CD4-positive, alpha-beta memory T cell (primary cell): ENCODE measurements at regions not wholly inside any gene's neighbourhood (a gene's known extent, or its start where the extent isn't known, plus 50 kb on each side); places are given as distances from the start of the nearest gene placed in this dataset.

Experiments used
- CTCF ChIA-PET: fragments of 350-600 bp; sonication (Branson Sonifier 250); formaldehyde crosslinking; loops from one replicate; lab custom pipeline; 2021; ENCODE audit warnings: inconsistent platforms; ENCODE audit not compliant: partially characterized antibody; lab: Charles Lee
- POLR2A ChIA-PET: fragments of 350-600 bp; sonication (Branson Sonifier 250); formaldehyde crosslinking; loops from one replicate; lab custom pipeline; 2021; ENCODE audit not compliant: partially characterized antibody; lab: Charles Lee
- DNase-seq, 5 donors: peaks; one replicate each; pipeline versions ENCODE4 v3.0.0 to v3.0.0-alpha.2; 2020 to 2022; ENCODE audit warnings: mixed read lengths in 1 of 5
- H3K27ac ChIP-seq: one replicate; pipeline ENCODE4 v1.7.0; 2013; ENCODE audit warnings: low read depth, low read length
- H3K27me3 ChIP-seq: 2 replicates; pipeline ENCODE4 v1.7.0; 2013; ENCODE audit warnings: mild to moderate bottlenecking, low read length, moderate library complexity; ENCODE audit not compliant: insufficient read depth
- H3K36me3 ChIP-seq: 2 replicates; pipeline ENCODE4 v1.7.0; 2013; ENCODE audit warnings: mild to moderate bottlenecking, low read length, moderate library complexity; ENCODE audit not compliant: insufficient read depth
- H3K4me1 ChIP-seq: 2 replicates; pipeline ENCODE4 v1.7.0; 2013; ENCODE audit warnings: mild to moderate bottlenecking, low read length, moderate library complexity; ENCODE audit not compliant: insufficient read depth
- H3K4me3 ChIP-seq, 2 donors: one replicate each; pipeline ENCODE4 v1.7.0; 2013; ENCODE audit warnings: low read length in 2 of 2, mild to moderate bottlenecking in 1 of 2
- H3K9me3 ChIP-seq, 2 donors: one replicate each; pipeline ENCODE4 v1.7.0; 2013; ENCODE audit warnings: low read length in 2 of 2, control low read depth in 1 of 2; ENCODE audit not compliant: control insufficient read depth in 1 of 2
- H3K27ac Mint-ChIP-seq, 7 donors: one replicate each; pipeline ENCODE4 v1.8.0; 2020 to 2021; ENCODE audit warnings: mixed read lengths in 7 of 7, mild to moderate bottlenecking in 6 of 7, inconsistent platforms in 3 of 7, moderate library complexity in 3 of 7
- H3K27me3 Mint-ChIP-seq, 2 donors: one replicate each; pipeline ENCODE4 v1.8.0; 2020 to 2021; ENCODE audit warnings: mixed read lengths in 2 of 2
- H3K36me3 Mint-ChIP-seq, 2 donors: one replicate each; pipeline ENCODE4 v1.8.0; 2020 to 2021; ENCODE audit warnings: mixed read lengths in 2 of 2, inconsistent platforms in 1 of 2, mild to moderate bottlenecking in 1 of 2
- H3K4me1 Mint-ChIP-seq, 4 donors: one replicate each; pipeline ENCODE4 v1.8.0; 2020 to 2021; ENCODE audit warnings: mixed read lengths in 4 of 4, mild to moderate bottlenecking in 1 of 4
- H3K4me3 Mint-ChIP-seq, 8 donors: one replicate each; pipeline ENCODE4 v1.8.0; 2020 to 2021; ENCODE audit warnings: mixed read lengths in 8 of 8, mild to moderate bottlenecking in 7 of 8, moderate library complexity in 6 of 8, inconsistent platforms in 3 of 8
- H3K9me3 Mint-ChIP-seq, 8 donors: one replicate each; pipeline ENCODE4 v1.8.0; 2020 to 2021; ENCODE audit warnings: mixed read lengths in 8 of 8, mild to moderate bottlenecking in 5 of 8, inconsistent platforms in 3 of 8, moderate library complexity in 1 of 8
- intact Hi-C: fragments of 100-400 bp; cut with micrococcal nuclease; formaldehyde crosslinking; loops from one replicate; pipeline ENCODE4 v1.15.1; 2023

GRCh38 chr14:98177551-98177950 lies 1094.4 kb downstream of the BCL11B start:
- intact Hi-C loops: no loop called here
- Histone ChIP-seq H3K9me3 (no peaks in the 10 kb centered on the region), H3K4me3 (no peak overlapping the region), H3K27me3 (no peaks in the 10 kb centered on the region), H3K4me1 (peaks cover 97% of the 10 kb centered on the region), H3K36me3 (no peaks in the 10 kb centered on the region), H3K27ac (peak overlapping the region; percentile 64)
- no peaks in the 10 kb centered on the region for H3K9me3 Mint-ChIP-seq
- CTCF ChIA-PET: interaction anchor here (1.3 kb wide), 1 partner anchor 8 kb away, joined by 6 read pairs; no protein-coding TSS in a partner anchor
- POLR2A ChIA-PET: interaction anchor here (0.7 to 18.1 kb wide), 3 partner anchors 7 to 403 kb away, joined by 3 to 475 read pairs (median 3); no protein-coding TSS in a partner anchor
- peak in 1 of 5 donors; percentile 80 for DNase-seq
- H3K27me3 Mint-ChIP-seq: no peaks in the 10 kb centered on the region
- peaks cover 0 to 2% of the 10 kb centered on the region in 2 donors for H3K36me3 Mint-ChIP-seq
- peak overlapping the region; percentile 2 to 81 (median 52) for H3K4me3 Mint-ChIP-seq
- peaks cover 83 to 98% (median 90%) of the 10 kb centered on the region in 4 donors for H3K4me1 Mint-ChIP-seq
- H3K27ac Mint-ChIP-seq: peak overlapping the region; percentile 86 to 99 (median 94)

DNA sequence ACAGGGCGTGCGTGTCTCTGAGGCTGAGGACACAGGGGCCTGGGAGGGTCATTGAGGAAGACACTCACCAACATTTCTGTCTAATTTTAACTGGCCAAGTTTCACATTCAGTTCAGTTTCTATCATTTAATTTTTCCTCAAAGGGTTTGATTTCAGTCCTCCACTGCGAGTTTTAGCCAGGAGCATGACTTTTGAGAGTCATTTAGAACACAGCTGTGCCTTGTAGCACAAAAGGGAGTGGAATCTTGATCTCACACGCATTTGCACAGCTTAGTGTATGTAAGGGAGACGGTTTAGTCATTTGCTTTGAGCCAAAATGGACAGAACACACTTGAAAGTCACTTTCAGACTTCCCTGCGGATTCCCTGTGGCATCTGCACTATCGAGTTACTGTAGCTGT lies 1090.8 kb downstream of the BCL11B start:
- no peak for DNase-seq
- no peak overlapping the region for H3K4me3 ChIP-seq
- peaks cover 97% of the 10 kb centered on the region for H3K4me1 ChIP-seq
- H3K36me3 ChIP-seq: no peaks in the 10 kb centered on the region
- POLR2A ChIA-PET: interaction anchor here (1.0 to 19.1 kb wide), 7 partner anchors 10 to 1085 kb away, joined by 3 to 475 read pairs (median 9); partner anchors contain the start of gene BCL11B
- intact Hi-C loops: no loop called here
- Mint-ChIP-seq H3K9me3 (no peaks in the 10 kb centered on the region), H3K4me1 (peaks cover 81 to 98% (median 90%) of the 10 kb centered on the region in 4 donors), H3K27me3 (no peaks in the 10 kb centered on the region), H3K4me3 (peak overlapping the region in 5 of 8 donors; percentile 1 to 80 (median 56)), H3K36me3 (peaks cover 0 to 6% of the 10 kb centered on the region in 2 donors), H3K27ac (peak overlapping the region; percentile 23 to 88 (median 74))
- no peaks in the 10 kb centered on the region for H3K9me3 ChIP-seq
- no peak overlapping the region for H3K27ac ChIP-seq
- H3K27me3 ChIP-seq: no peaks in the 10 kb centered on the region
- CTCF ChIA-PET: interaction anchor here (1.4 to 7.5 kb wide), 4 partner anchors 8 to 1085 kb away, joined by 3 to 87 read pairs (median 10); no protein-coding TSS in a partner anchor

- Histone ChIP-seq H3K4me3 (no peak overlapping the region), H3K36me3 (no peaks in the 10 kb centered on the region), H3K27ac (no peak overlapping the region), H3K4me1 (peaks cover 97% of the 10 kb centered on the region), H3K27me3 (no peaks in the 10 kb centered on the region), H3K9me3 (no peaks in the 10 kb centered on the region)
- Mint-ChIP-seq H3K4me3 (peak overlapping the region in 6 of 8 donors; percentile 8 to 78 (median 60)), H3K9me3 (no peaks in the 10 kb centered on the region), H3K27me3 (no peaks in the 10 kb centered on the region), H3K27ac (peak overlapping the region in 6 of 7 donors; percentile 71 to 98 (median 94)), H3K4me1 (peaks cover 80 to 98% (median 89%) of the 10 kb centered on the region in 4 donors), H3K36me3 (peaks cover 0 to 6% of the 10 kb centered on the region in 2 donors)
- intact Hi-C loops: loop anchor here (1.0 kb wide), 1 partner anchor 8 kb away; no protein-coding TSS in a partner anchor
- ChIA-PET POLR2A (interaction anchor here (0.8 to 19.1 kb wide), 12 partner anchors 9 to 1085 kb away, joined by 3 to 475 read pairs (median 6); partner anchors contain the start of gene BCL11B), CTCF (interaction anchor here (1.2 to 7.5 kb wide), 5 partner anchors 9 to 1085 kb away, joined by 3 to 87 read pairs (median 6); no protein-coding TSS in a partner anchor)
- DNase-seq: no peak
These were observed 1090.2 kb downstream of the BCL11B start for GRCh38 chr14:98181768-98182167.

- POLR2A ChIA-PET: interaction anchor here (0.8 to 19.1 kb wide), 14 partner anchors 8 to 1084 kb away, joined by 3 to 475 read pairs (median 4); partner anchors contain the start of gene BCL11B
- Mint-ChIP-seq H3K4me3 (peak overlapping the region in 7 of 8 donors; percentile 44 to 78 (median 72)), H3K4me1 (peaks cover 80 to 98% (median 89%) of the 10 kb centered on the region in 4 donors), H3K36me3 (peaks cover 0 to 6% of the 10 kb centered on the region in 2 donors), H3K27me3 (no peaks in the 10 kb centered on the region), H3K27ac (peak overlapping the region; percentile 84 to 98 (median 96)), H3K9me3 (no peaks in the 10 kb centered on the region)
- Histone ChIP-seq H3K4me3 (no peak overlapping the region), H3K9me3 (no peaks in the 10 kb centered on the region), H3K27ac (peak overlapping the region; percentile 13), H3K4me1 (peaks cover 97% of the 10 kb centered on the region), H3K36me3 (no peaks in the 10 kb centered on the region), H3K27me3 (no peaks in the 10 kb centered on the region)
- intact Hi-C loops: loop anchor here (1.0 kb wide), 1 partner anchor 9 kb away; no protein-coding TSS in a partner anchor
- CTCF ChIA-PET: interaction anchor here (1.2 to 7.5 kb wide), 4 partner anchors 9 to 45 kb away, joined by 3 to 87 read pairs (median 8); no protein-coding TSS in a partner anchor
- DNase-seq: no peak
These were observed 1089.5 kb downstream of the BCL11B start for GRCh38 chr14:98182393-98183055.

DNA sequence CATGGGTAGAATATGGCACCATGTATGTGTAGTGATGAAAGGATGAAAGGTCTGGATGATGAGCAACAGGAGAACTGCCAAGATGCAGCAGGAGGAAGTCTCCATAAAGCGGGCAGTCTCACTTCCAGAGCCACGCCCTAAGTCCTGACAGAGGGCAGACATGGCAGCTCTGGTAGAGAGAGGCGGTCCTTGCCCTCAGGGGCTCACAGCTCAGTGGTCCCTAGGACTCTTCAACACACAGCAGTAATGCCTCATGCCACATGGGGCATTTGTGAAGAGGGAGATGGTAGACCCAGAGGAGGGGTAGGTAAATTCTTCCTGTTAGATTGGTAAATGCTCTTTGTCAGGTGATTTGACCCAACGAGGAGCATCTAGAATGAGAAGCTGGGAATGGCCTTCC lies 1088.4 kb downstream of the BCL11B start:
- Histone ChIP-seq H3K4me1 (peaks cover 97% of the 10 kb centered on the region), H3K4me3 (no peak overlapping the region)

GRCh38 chr14:98184457-98184856 lies 1087.5 kb downstream of the BCL11B start:
- H3K4me1 Mint-ChIP-seq: peaks cover 84 to 98% (median 92%) of the 10 kb centered on the region in 4 donors
- ChIA-PET CTCF (interaction anchor here (1.1 to 7.5 kb wide), 4 partner anchors 9 to 126 kb away, joined by 3 to 87 read pairs (median 6); no protein-coding TSS in a partner anchor), POLR2A (interaction anchor here (1.4 to 19.1 kb wide), 7 partner anchors 14 to 1082 kb away, joined by 3 to 475 read pairs (median 85); partner anchors contain the start of gene BCL11B)
- peak overlapping the region; percentile 84 to 98 (median 96) for H3K27ac Mint-ChIP-seq
- Histone ChIP-seq H3K36me3 (no peaks in the 10 kb centered on the region), H3K4me3 (peak overlapping the region; percentile 20 to 21), H3K9me3 (no peaks in the 10 kb centered on the region), H3K27ac (peak overlapping the region; percentile 46), H3K27me3 (no peaks in the 10 kb centered on the region), H3K4me1 (peaks cover 97% of the 10 kb centered on the region)
- H3K27me3 Mint-ChIP-seq: no peaks in the 10 kb centered on the region
- intact Hi-C loops: no loop called here
- H3K9me3 Mint-ChIP-seq: no peaks in the 10 kb centered on the region
- peaks cover 0 to 6% of the 10 kb centered on the region in 2 donors for H3K36me3 Mint-ChIP-seq
- H3K4me3 Mint-ChIP-seq: peak overlapping the region; percentile 16 to 83 (median 78)
- DNase-seq: no peak

More for the DNA sequence above, 1088.4 kb downstream of the BCL11B start:
- H3K27ac Mint-ChIP-seq: peak overlapping the region; percentile 84 to 98 (median 96)
- no peaks in the 10 kb centered on the region for H3K27me3 Mint-ChIP-seq
- Histone ChIP-seq H3K27ac (peak overlapping the region; percentile 27), H3K27me3 (no peaks in the 10 kb centered on the region), H3K36me3 (no peaks in the 10 kb centered on the region), H3K9me3 (no peaks in the 10 kb centered on the region)
- DNase-seq: no peak
- peaks cover 79 to 98% (median 90%) of the 10 kb centered on the region in 4 donors for H3K4me1 Mint-ChIP-seq
- H3K4me3 Mint-ChIP-seq: peak overlapping the region in 7 of 8 donors; percentile 44 to 78 (median 72)
- intact Hi-C loops: no loop called here
- ChIA-PET POLR2A (interaction anchor here (1.3 to 19.1 kb wide), 8 partner anchors 9 to 1083 kb away, joined by 3 to 475 read pairs (median 57); partner anchors contain the start of gene BCL11B), CTCF (interaction anchor here (7.5 kb wide), 1 partner anchor 43 kb away, joined by 87 read pairs; no protein-coding TSS in a partner anchor)
- no peaks in the 10 kb centered on the region for H3K9me3 Mint-ChIP-seq
- H3K36me3 Mint-ChIP-seq: peaks cover 0 to 6% of the 10 kb centered on the region in 2 donors
